ENCODE measurements at regions not wholly inside any gene's neighbourhood (a gene's known extent, or its start where the extent isn't known, plus 50 kb on each side); places are given as distances from the start of the nearest gene placed in this dataset.

- TF ChIP-seq TCF12 (IDR thresholded peaks at IDR 0.05; ENCODE audit: low read depth), result no peak
- TF ChIP-seq TEAD4 (IDR thresholded peaks at IDR 0.05), result no peak
- no peak for TF ChIP-seq EP300 (IDR thresholded peaks at IDR 0.05; ENCODE audit: borderline replicate concordance)
These were observed 487.3 kb upstream of the EPHA5 start for GRCh38 chr4:66157594-66157993.

GRCh38 chr4:66130042-66130441, 459.8 kb upstream of the EPHA5 start:
- TF ChIP-seq TAF1 (IDR thresholded peaks at IDR 0.05; ENCODE audit: low read depth) (no peak), RAD21 (IDR thresholded peaks at IDR 0.05; ENCODE audit: low read depth) (no peak), ZBTB7A (IDR thresholded peaks at IDR 0.05; ENCODE audit: low read depth) (no peak), MAX (IDR thresholded peaks at IDR 0.05) (no peak), TCF12 (IDR thresholded peaks at IDR 0.05; ENCODE audit: low read depth) (no peak), NFIC (IDR thresholded peaks at IDR 0.05) (no peak)

GRCh38 chr4:66123831-66124413, 453.6 kb upstream of the EPHA5 start:
- TF ChIP-seq MAX (IDR thresholded peaks at IDR 0.05), result no peak
- TF ChIP-seq NFIC (IDR thresholded peaks at IDR 0.05), result no peak
- no peak for TF ChIP-seq EP300 (IDR thresholded peaks at IDR 0.05; ENCODE audit: borderline replicate concordance)
- TF ChIP-seq RAD21 (IDR thresholded peaks at IDR 0.05; ENCODE audit: low read depth), result no peak
- no peak for TF ChIP-seq ZBTB7A (IDR thresholded peaks at IDR 0.05; ENCODE audit: low read depth)
- no peak for TF ChIP-seq TAF1 (IDR thresholded peaks at IDR 0.05; ENCODE audit: low read depth)
- no peak for TF ChIP-seq REST (IDR thresholded peaks at IDR 0.05; ENCODE audit: low read depth)
- no peak for TF ChIP-seq TCF12 (IDR thresholded peaks at IDR 0.05; ENCODE audit: low read depth)
- TF ChIP-seq USF1 (IDR thresholded peaks at IDR 0.05), result no peak
- TF ChIP-seq YY1 (IDR thresholded peaks at IDR 0.05; ENCODE audit: low read depth), result no peak

- no peak for TF ChIP-seq CREB1 (IDR thresholded peaks at IDR 0.05; ENCODE audit: low read depth)
- TF ChIP-seq FOXM1 (IDR thresholded peaks at IDR 0.05; ENCODE audit: borderline replicate concordance, low read depth), result no peak
- TF ChIP-seq NFIC (IDR thresholded peaks at IDR 0.05), result no peak
- no peak for TF ChIP-seq YY1 (IDR thresholded peaks at IDR 0.05; ENCODE audit: low read depth)
- TF ChIP-seq ZBTB7A (IDR thresholded peaks at IDR 0.05; ENCODE audit: low read depth), result no peak
- no peak for TF ChIP-seq USF1 (IDR thresholded peaks at IDR 0.05)
- no peak for TF ChIP-seq TCF12 (IDR thresholded peaks at IDR 0.05; ENCODE audit: low read depth)
- TF ChIP-seq CEBPB (IDR thresholded peaks at IDR 0.05), result no peak
- TF ChIP-seq REST (IDR thresholded peaks at IDR 0.05; ENCODE audit: low read depth), result no peak
- no peak for TF ChIP-seq TAF1 (IDR thresholded peaks at IDR 0.05; ENCODE audit: low read depth)
- no peak for TF ChIP-seq EGR1 (IDR thresholded peaks at IDR 0.05)
- no peak for TF ChIP-seq TEAD4 (IDR thresholded peaks at IDR 0.05)
- no peak for TF ChIP-seq EP300 (IDR thresholded peaks at IDR 0.05; ENCODE audit: borderline replicate concordance)
- no peak for TF ChIP-seq RAD21 (IDR thresholded peaks at IDR 0.05; ENCODE audit: low read depth)
- no peak for TF ChIP-seq MAX (IDR thresholded peaks at IDR 0.05)
These were observed 452.9 kb upstream of the EPHA5 start for GRCh38 chr4:66123190-66123589.

- no peak for TF ChIP-seq CEBPB (IDR thresholded peaks at IDR 0.05)
- TF ChIP-seq REST (IDR thresholded peaks at IDR 0.05; ENCODE audit: low read depth), result no peak
- TF ChIP-seq MAX (IDR thresholded peaks at IDR 0.05), result no peak
- TF ChIP-seq RAD21 (IDR thresholded peaks at IDR 0.05; ENCODE audit: low read depth), result no peak
- TF ChIP-seq FOXM1 (IDR thresholded peaks at IDR 0.05; ENCODE audit: borderline replicate concordance, low read depth), result no peak
- no peak for TF ChIP-seq CREB1 (IDR thresholded peaks at IDR 0.05; ENCODE audit: low read depth)
- no peak for TF ChIP-seq NFIC (IDR thresholded peaks at IDR 0.05)
- TF ChIP-seq EGR1 (IDR thresholded peaks at IDR 0.05), result no peak
- TF ChIP-seq TCF12 (IDR thresholded peaks at IDR 0.05; ENCODE audit: low read depth), result no peak
- TF ChIP-seq TAF1 (IDR thresholded peaks at IDR 0.05; ENCODE audit: low read depth), result no peak
- TF ChIP-seq EP300 (IDR thresholded peaks at IDR 0.05; ENCODE audit: borderline replicate concordance), result no peak
- TF ChIP-seq TEAD4 (IDR thresholded peaks at IDR 0.05), result no peak
These were observed 438.6 kb upstream of the EPHA5 start for GRCh38 chr4:66108898-66109297.
